B cell (primary cell): ENCODE measurements at regions not wholly inside any gene's neighbourhood (a gene's known extent, or its start where the extent isn't known, plus 50 kb on each side); places are given as distances from the start of the nearest gene placed in this dataset.

Experiments used
- EZH2 ChIP-seq: IDR thresholded peaks from 2 replicates; pipeline ENCODE4 v1.6.1; 2012; ENCODE audit warnings: borderline replicate concordance, low read depth, mild to moderate bottlenecking, moderate library complexity, low read length; ENCODE audit not compliant: insufficient read depth, poor library complexity, severe bottlenecking
- TF ChIP-seq, protein P1 (sequence below): fragments of 200-600 bp; IDR thresholded peaks from one replicate; pipeline ENCODE4 v1.8.0; 2022; ENCODE audit warnings: antibody characterized with exemption, mild to moderate bottlenecking

DNA sequence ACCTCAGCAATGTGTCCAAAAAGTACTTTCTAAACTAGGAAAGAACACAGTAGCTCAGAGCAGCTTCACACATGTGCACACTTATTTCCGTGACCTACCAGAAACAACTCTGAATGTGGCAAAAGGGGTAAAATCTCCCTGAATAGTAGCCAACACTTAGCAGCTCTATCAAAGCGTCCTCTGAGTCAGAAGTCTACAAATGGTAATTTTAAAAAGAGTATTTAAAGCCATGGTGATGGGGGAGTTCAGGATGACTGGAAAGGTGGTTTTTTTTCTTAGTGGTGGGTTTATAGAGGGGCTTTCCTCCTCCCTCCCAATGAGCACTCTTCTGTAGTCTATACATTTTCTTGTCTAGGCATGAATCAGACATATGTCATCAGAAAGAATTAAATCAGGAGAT is 223.8 kb upstream of the PRICKLE2 start:
- TF ChIP-seq, protein P1, sequence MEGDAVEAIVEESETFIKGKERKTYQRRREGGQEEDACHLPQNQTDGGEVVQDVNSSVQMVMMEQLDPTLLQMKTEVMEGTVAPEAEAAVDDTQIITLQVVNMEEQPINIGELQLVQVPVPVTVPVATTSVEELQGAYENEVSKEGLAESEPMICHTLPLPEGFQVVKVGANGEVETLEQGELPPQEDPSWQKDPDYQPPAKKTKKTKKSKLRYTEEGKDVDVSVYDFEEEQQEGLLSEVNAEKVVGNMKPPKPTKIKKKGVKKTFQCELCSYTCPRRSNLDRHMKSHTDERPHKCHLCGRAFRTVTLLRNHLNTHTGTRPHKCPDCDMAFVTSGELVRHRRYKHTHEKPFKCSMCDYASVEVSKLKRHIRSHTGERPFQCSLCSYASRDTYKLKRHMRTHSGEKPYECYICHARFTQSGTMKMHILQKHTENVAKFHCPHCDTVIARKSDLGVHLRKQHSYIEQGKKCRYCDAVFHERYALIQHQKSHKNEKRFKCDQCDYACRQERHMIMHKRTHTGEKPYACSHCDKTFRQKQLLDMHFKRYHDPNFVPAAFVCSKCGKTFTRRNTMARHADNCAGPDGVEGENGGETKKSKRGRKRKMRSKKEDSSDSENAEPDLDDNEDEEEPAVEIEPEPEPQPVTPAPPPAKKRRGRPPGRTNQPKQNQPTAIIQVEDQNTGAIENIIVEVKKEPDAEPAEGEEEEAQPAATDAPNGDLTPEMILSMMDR, result no peak
- no peak for TF ChIP-seq EZH2
